VCaP (cell line): ENCODE measurements at regions not wholly inside any gene's neighbourhood (a gene's known extent, or its start where the extent isn't known, plus 50 kb on each side); places are given as distances from the start of the nearest gene placed in this dataset.
"Not testable (repeated sequence)": the region's sequence is repeated elsewhere in the genome, so short reads cannot be mapped to it uniquely, and the experiment has no call there.

ENCODE experiments used
- H3K27ac ChIP-seq: fragments of 450-650 bp; 2 replicates; pipeline ENCODE4 v1.5.1; 2017
- TF ChIP-seq, protein P1 (sequence below): fragments of 450-650 bp; conservative IDR thresholded peaks from 2 replicates; pipeline ENCODE4 v1.5.1; 2017; ENCODE audit warnings: mild to moderate bottlenecking, moderate library complexity

- TF ChIP-seq, protein P1, sequence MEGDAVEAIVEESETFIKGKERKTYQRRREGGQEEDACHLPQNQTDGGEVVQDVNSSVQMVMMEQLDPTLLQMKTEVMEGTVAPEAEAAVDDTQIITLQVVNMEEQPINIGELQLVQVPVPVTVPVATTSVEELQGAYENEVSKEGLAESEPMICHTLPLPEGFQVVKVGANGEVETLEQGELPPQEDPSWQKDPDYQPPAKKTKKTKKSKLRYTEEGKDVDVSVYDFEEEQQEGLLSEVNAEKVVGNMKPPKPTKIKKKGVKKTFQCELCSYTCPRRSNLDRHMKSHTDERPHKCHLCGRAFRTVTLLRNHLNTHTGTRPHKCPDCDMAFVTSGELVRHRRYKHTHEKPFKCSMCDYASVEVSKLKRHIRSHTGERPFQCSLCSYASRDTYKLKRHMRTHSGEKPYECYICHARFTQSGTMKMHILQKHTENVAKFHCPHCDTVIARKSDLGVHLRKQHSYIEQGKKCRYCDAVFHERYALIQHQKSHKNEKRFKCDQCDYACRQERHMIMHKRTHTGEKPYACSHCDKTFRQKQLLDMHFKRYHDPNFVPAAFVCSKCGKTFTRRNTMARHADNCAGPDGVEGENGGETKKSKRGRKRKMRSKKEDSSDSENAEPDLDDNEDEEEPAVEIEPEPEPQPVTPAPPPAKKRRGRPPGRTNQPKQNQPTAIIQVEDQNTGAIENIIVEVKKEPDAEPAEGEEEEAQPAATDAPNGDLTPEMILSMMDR = no peak
Observed at GRCh38 chr17:71203953-71204352, 916.9 kb upstream of the SOX9 start.

GRCh38 chr17:71205951-71206350 is 914.9 kb upstream of the SOX9 start:
- not testable (repeated sequence) for H3K27ac ChIP-seq

More at GRCh38 chr17:71203953-71204352, 916.9 kb upstream of the SOX9 start:
- no peak overlapping the region for H3K27ac ChIP-seq

GRCh38 chr17:71208111-71208704 is 912.6 kb upstream of the SOX9 start:
- TF ChIP-seq, protein P1 = no peak
- H3K27ac ChIP-seq = no peak overlapping the region

DNA sequence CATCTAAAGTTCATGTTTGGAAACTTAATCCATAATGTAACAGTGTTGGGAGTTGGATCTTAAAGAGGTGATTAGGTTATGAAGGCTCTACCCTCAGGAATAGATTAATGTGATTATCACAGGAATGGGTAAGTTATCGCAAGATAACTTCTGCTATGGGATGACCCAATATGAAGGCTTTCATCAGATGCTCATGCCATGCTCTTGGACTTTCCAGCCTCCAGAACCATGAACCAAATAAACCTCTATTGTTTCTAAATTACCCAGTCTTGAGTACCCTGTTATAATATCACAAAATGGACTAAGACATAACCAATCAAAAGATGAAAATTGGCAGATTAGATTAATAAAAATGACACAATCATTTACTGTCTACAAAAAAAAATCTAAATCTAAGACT is 906.9 kb upstream of the SOX9 start:
- TF ChIP-seq, protein P1 = no peak
- no peak overlapping the region for H3K27ac ChIP-seq

DNA sequence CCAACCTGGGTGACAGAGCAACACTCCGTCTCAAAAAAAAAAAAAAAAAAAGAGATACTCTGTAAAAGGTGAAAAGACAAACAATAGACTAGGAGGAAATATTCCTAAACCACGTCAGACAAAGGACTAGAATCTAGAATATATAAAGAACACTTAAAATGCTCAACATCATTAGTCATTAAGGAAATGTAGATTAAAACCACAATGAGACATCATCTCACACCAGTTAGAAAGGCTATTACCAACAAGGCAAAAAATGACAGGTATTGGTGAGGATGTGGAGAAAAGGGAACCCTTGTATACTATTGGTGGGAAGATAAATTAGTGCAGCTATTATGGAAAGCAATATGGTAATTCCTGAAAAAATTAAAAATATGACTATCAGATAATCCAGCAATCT is 903.1 kb upstream of the SOX9 start:
- no peak overlapping the region for H3K27ac ChIP-seq
- TF ChIP-seq, protein P1 = no peak

DNA sequence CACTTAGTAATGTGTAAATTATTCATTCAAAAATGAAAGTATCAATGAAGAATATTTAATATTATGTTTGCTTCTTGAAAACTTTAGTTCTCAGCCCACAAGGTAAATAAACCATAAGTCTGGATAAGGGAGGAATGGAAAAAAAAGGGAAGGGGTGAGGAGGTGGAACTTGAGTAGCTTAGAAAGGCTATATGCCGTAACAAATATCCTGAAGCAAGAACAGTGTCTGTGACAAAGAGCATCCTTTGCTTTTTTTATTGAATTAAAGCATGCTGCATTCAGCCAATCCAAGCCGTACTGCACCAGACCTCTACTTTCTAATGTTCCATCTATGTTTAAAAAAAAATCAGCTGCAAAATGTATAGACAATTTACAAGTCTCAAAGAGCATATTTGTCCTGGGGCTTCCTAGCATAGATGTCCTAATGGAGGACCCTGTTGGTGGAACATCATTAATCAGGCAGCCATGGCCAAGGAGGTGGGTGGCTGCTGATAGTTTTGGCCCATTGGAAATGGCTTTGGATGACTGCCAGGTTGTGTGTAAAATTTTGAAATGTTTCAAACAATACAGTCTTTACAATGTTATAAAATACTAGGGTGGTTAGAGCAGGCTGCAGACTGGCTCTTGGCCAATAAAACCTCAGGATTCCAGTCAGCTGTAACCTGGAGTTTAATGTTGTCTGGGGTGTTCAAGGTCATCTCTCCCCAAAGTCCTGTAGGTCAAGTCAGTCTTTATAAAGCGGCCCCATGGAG is 895.8 kb upstream of the SOX9 start:
- TF ChIP-seq, protein P1 = no peak
- no peak overlapping the region for H3K27ac ChIP-seq

DNA sequence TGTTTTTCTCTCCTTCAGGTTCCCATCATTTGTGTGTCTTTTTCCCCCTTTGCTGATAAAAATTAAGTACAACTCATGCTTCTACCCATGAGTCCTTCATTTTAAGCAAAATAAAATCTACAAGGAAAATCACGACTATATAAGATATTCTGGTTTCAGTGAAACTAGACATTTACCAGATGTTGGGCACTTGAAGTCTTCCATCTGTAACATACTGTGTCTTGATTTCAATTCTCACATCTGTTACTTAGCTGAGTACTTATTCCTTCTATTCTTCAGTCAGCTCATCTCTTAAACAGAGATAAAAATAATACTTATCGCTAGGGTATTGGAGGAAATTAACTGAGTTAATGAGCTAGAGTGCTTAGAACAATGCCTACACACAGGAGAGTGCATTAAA is 893.0 kb upstream of the SOX9 start:
- H3K27ac ChIP-seq = no peak overlapping the region

More for the DNA sequence above, 893.0 kb upstream of the SOX9 start:
- TF ChIP-seq, protein P1 = no peak
